ENCODE measurements at regions not wholly inside any gene's neighbourhood (a gene's known extent, or its start where the extent isn't known, plus 50 kb on each side); places are given as distances from the start of the nearest gene placed in this dataset.

- no peak overlapping the region for H3K9ac ChIP-seq (ENCODE audit: low read length in 2 of 2)
- no peaks in the 10 kb centered on the region for H3K27me3 ChIP-seq (ENCODE audit: control insufficient read depth in 1 of 2, insufficient read depth in 2 of 2, low read length in 2 of 2)
- H3K4me3 ChIP-seq (ENCODE audit: low read length in 2 of 2) = no peak overlapping the region
- no peaks in the 10 kb centered on the region for H3K36me3 ChIP-seq (ENCODE audit: control insufficient read depth in 2 of 2, insufficient read depth in 2 of 2, low read length in 2 of 2)
- H3K27ac ChIP-seq (ENCODE audit: low read length) = no peak overlapping the region
- no peaks in the 10 kb centered on the region for H3K9me3 ChIP-seq (ENCODE audit: control insufficient read depth in 2 of 2, low read length in 2 of 2)
- H3K4me1 ChIP-seq (ENCODE audit: control insufficient read depth, insufficient read depth, low read length) = no peaks in the 10 kb centered on the region
Measured at GRCh38 chr11:110878513-110878912, 166.3 kb upstream of the ARHGAP20 start.

GRCh38 chr11:110874437-110875030, 162.3 kb upstream of the ARHGAP20 start:
- Histone ChIP-seq H3K9me3 (ENCODE audit: control insufficient read depth in 2 of 2, low read length in 2 of 2) (no peaks in the 10 kb centered on the region), H3K9ac (ENCODE audit: low read length in 2 of 2) (no peak overlapping the region), H3K4me1 (ENCODE audit: control insufficient read depth, insufficient read depth, low read length) (no peaks in the 10 kb centered on the region), H3K27ac (ENCODE audit: low read length) (no peak overlapping the region), H3K4me3 (ENCODE audit: low read length in 2 of 2) (no peak overlapping the region), H3K36me3 (ENCODE audit: control insufficient read depth in 2 of 2, insufficient read depth in 2 of 2, low read length in 2 of 2) (no peaks in the 10 kb centered on the region), H3K27me3 (ENCODE audit: control insufficient read depth in 1 of 2, insufficient read depth in 2 of 2, low read length in 2 of 2) (no peaks in the 10 kb centered on the region)

DNA sequence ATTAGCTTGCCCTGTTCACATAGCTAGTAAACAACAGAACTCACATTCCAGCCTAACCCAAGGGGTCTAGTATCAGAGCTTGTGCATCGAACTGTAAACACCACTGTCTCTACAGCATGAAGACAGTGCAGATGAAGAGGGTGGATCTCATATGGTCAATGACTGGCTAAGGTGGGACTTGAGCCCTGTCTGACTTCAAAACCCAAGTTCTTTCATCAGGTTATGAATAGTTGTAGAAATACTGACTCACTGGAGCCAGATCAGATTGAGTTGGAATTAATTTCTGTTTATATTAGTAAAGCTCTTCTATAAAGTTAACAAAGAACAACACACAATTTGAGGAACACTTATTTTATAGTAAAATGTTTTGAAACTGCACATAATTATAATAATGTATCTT, 161.7 kb upstream of the ARHGAP20 start:
- Histone ChIP-seq H3K9ac (ENCODE audit: low read length in 2 of 2) (no peak overlapping the region), H3K27me3 (ENCODE audit: control insufficient read depth in 1 of 2, insufficient read depth in 2 of 2, low read length in 2 of 2) (no peaks in the 10 kb centered on the region), H3K4me1 (ENCODE audit: control insufficient read depth, insufficient read depth, low read length) (no peaks in the 10 kb centered on the region), H3K4me3 (ENCODE audit: low read length in 2 of 2) (no peak overlapping the region), H3K27ac (ENCODE audit: low read length) (no peak overlapping the region), H3K9me3 (ENCODE audit: control insufficient read depth in 2 of 2, low read length in 2 of 2) (no peaks in the 10 kb centered on the region), H3K36me3 (ENCODE audit: control insufficient read depth in 2 of 2, insufficient read depth in 2 of 2, low read length in 2 of 2) (no peaks in the 10 kb centered on the region)

DNA sequence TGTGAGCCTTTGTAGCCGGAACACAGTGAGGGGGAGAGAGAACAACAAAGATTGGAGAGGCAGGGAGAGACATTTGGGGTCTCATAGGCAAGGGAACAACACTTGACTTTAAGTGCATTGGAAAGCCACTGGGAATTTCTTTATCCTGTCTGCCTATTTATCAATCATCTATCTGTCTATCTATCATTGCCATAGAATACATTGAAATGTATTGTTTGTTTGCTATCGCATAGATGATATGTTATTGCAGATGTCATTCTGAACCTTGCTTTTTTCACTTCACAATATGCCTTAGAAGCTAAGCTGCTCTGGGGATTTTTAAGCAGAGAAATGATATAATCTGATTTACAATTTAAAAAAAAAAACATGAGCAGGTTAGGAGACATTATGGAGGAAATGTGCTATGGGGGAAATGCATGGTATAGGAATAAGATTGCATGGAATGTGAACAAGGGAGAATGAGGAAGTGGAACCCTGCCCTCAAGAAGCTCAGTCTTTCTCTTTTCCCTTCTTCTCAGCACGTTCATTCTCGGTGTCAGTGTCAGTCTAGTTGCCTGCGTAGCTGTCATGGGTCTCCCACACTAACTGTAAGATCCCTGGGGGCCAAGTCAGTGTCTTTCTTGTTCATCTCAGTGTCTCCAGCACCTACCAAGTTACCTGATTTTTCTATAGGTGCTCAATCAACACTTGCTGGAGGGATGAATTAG, 158.7 kb upstream of the ARHGAP20 start:
- H3K4me3 ChIP-seq (ENCODE audit: low read length in 2 of 2) = no peak overlapping the region
- no peaks in the 10 kb centered on the region for H3K9me3 ChIP-seq (ENCODE audit: control insufficient read depth in 2 of 2, low read length in 2 of 2)
- no peaks in the 10 kb centered on the region for H3K27me3 ChIP-seq (ENCODE audit: control insufficient read depth in 1 of 2, insufficient read depth in 2 of 2, low read length in 2 of 2)
- no peak overlapping the region for H3K27ac ChIP-seq (ENCODE audit: low read length)
- no peak overlapping the region for H3K9ac ChIP-seq (ENCODE audit: low read length in 2 of 2)
- H3K36me3 ChIP-seq (ENCODE audit: control insufficient read depth in 2 of 2, insufficient read depth in 2 of 2, low read length in 2 of 2) = no peaks in the 10 kb centered on the region
- no peaks in the 10 kb centered on the region for H3K4me1 ChIP-seq (ENCODE audit: control insufficient read depth, insufficient read depth, low read length)

DNA sequence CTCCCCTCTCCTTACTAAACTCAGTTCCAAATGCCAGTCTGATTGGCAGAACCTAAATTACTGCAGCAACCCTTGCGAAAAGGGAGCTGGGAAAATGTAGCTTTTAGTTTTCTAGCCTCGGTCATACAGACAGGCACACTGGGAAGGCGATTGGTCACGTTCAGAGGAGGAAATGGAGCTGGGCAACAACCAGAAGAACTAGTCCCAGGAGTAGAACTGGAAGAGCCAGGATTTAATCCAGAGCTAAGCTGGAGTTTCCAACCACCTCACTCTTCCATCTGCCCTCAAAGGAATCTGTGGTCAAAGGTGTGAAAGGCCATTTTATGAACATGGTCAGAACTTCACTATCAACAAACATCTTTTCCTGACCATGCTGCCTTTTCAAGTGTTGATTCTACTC, 155.7 kb upstream of the ARHGAP20 start:
- no peaks in the 10 kb centered on the region for H3K27me3 ChIP-seq (ENCODE audit: control insufficient read depth in 1 of 2, insufficient read depth in 2 of 2, low read length in 2 of 2)
- H3K27ac ChIP-seq (ENCODE audit: low read length) = no peak overlapping the region
- H3K9ac ChIP-seq (ENCODE audit: low read length in 2 of 2) = no peak overlapping the region
- no peaks in the 10 kb centered on the region for H3K9me3 ChIP-seq (ENCODE audit: control insufficient read depth in 2 of 2, low read length in 2 of 2)
- H3K4me1 ChIP-seq (ENCODE audit: control insufficient read depth, insufficient read depth, low read length) = no peaks in the 10 kb centered on the region
- no peak overlapping the region for H3K4me3 ChIP-seq (ENCODE audit: low read length in 2 of 2)
- no peaks in the 10 kb centered on the region for H3K36me3 ChIP-seq (ENCODE audit: control insufficient read depth in 2 of 2, insufficient read depth in 2 of 2, low read length in 2 of 2)

GRCh38 chr11:110866081-110866480, 153.8 kb upstream of the ARHGAP20 start:
- no peaks in the 10 kb centered on the region for H3K27me3 ChIP-seq (ENCODE audit: control insufficient read depth in 1 of 2, insufficient read depth in 2 of 2, low read length in 2 of 2)
- no peak overlapping the region for H3K27ac ChIP-seq (ENCODE audit: low read length)
- H3K36me3 ChIP-seq (ENCODE audit: control insufficient read depth in 2 of 2, insufficient read depth in 2 of 2, low read length in 2 of 2) = no peaks in the 10 kb centered on the region
- no peaks in the 10 kb centered on the region for H3K4me1 ChIP-seq (ENCODE audit: control insufficient read depth, insufficient read depth, low read length)
- no peak overlapping the region for H3K4me3 ChIP-seq (ENCODE audit: low read length in 2 of 2)
- no peak overlapping the region for H3K9ac ChIP-seq (ENCODE audit: low read length in 2 of 2)
- H3K9me3 ChIP-seq (ENCODE audit: control insufficient read depth in 2 of 2, low read length in 2 of 2) = no peaks in the 10 kb centered on the region

- Histone ChIP-seq H3K4me1 (ENCODE audit: control insufficient read depth, insufficient read depth, low read length) (no peaks in the 10 kb centered on the region), H3K4me3 (ENCODE audit: low read length in 2 of 2) (no peak overlapping the region), H3K36me3 (ENCODE audit: control insufficient read depth in 2 of 2, insufficient read depth in 2 of 2, low read length in 2 of 2) (no peaks in the 10 kb centered on the region), H3K27me3 (ENCODE audit: control insufficient read depth in 1 of 2, insufficient read depth in 2 of 2, low read length in 2 of 2) (no peaks in the 10 kb centered on the region), H3K9me3 (ENCODE audit: control insufficient read depth in 2 of 2, low read length in 2 of 2) (no peaks in the 10 kb centered on the region), H3K9ac (ENCODE audit: low read length in 2 of 2) (no peak overlapping the region), H3K27ac (ENCODE audit: low read length) (no peak overlapping the region)
Measured at GRCh38 chr11:110862407-110862806, 150.2 kb upstream of the ARHGAP20 start.

GRCh38 chr11:110860461-110860860, 148.2 kb upstream of the ARHGAP20 start:
- no peaks in the 10 kb centered on the region for H3K4me1 ChIP-seq (ENCODE audit: control insufficient read depth, insufficient read depth, low read length)
- no peak overlapping the region for H3K27ac ChIP-seq (ENCODE audit: low read length)
- no peaks in the 10 kb centered on the region for H3K36me3 ChIP-seq (ENCODE audit: control insufficient read depth in 2 of 2, insufficient read depth in 2 of 2, low read length in 2 of 2)
- no peak overlapping the region for H3K4me3 ChIP-seq (ENCODE audit: low read length in 2 of 2)
- no peaks in the 10 kb centered on the region for H3K27me3 ChIP-seq (ENCODE audit: control insufficient read depth in 1 of 2, insufficient read depth in 2 of 2, low read length in 2 of 2)
- no peak overlapping the region for H3K9ac ChIP-seq (ENCODE audit: low read length in 2 of 2)
- peaks cover 0 to 2% of the 10 kb centered on the region in 2 donors for H3K9me3 ChIP-seq (ENCODE audit: control insufficient read depth in 2 of 2, low read length in 2 of 2)

GRCh38 chr11:110859998-110860397, 147.8 kb upstream of the ARHGAP20 start:
- Histone ChIP-seq H3K9ac (ENCODE audit: low read length in 2 of 2) (no peak overlapping the region), H3K9me3 (ENCODE audit: control insufficient read depth in 2 of 2, low read length in 2 of 2) (peaks cover 0 to 2% of the 10 kb centered on the region in 2 donors), H3K27ac (ENCODE audit: low read length) (no peak overlapping the region), H3K27me3 (ENCODE audit: control insufficient read depth in 1 of 2, insufficient read depth in 2 of 2, low read length in 2 of 2) (no peaks in the 10 kb centered on the region), H3K4me1 (ENCODE audit: control insufficient read depth, insufficient read depth, low read length) (no peaks in the 10 kb centered on the region), H3K4me3 (ENCODE audit: low read length in 2 of 2) (no peak overlapping the region), H3K36me3 (ENCODE audit: control insufficient read depth in 2 of 2, insufficient read depth in 2 of 2, low read length in 2 of 2) (no peaks in the 10 kb centered on the region)

- Histone ChIP-seq H3K9ac (ENCODE audit: low read length in 2 of 2) (no peak overlapping the region), H3K36me3 (ENCODE audit: control insufficient read depth in 2 of 2, insufficient read depth in 2 of 2, low read length in 2 of 2) (no peaks in the 10 kb centered on the region), H3K27me3 (ENCODE audit: control insufficient read depth in 1 of 2, insufficient read depth in 2 of 2, low read length in 2 of 2) (no peaks in the 10 kb centered on the region), H3K9me3 (ENCODE audit: control insufficient read depth in 2 of 2, low read length in 2 of 2) (peaks cover 0 to 2% of the 10 kb centered on the region in 2 donors), H3K4me3 (ENCODE audit: low read length in 2 of 2) (no peak overlapping the region), H3K27ac (ENCODE audit: low read length) (no peak overlapping the region), H3K4me1 (ENCODE audit: control insufficient read depth, insufficient read depth, low read length) (no peaks in the 10 kb centered on the region)
Measured at GRCh38 chr11:110859240-110859840, 147.1 kb upstream of the ARHGAP20 start.

DNA sequence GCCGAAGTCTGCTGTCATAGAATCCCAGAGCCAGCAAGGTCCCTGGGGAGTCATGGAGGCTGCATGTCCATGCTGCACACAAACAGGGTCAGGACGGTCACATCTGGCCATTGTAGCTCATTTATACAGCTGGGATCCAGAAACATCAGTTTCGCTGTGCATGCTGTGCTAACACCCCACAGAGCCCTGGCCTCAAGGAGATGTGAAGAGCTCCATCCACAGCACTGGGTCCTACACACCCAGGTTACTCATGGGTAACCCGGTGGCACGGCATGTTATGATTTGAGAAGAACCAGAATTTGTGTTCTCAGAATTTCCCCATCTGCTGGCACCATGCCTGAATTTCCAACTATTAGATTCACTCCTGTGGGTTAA, 146.3 kb upstream of the ARHGAP20 start:
- no peak overlapping the region for H3K9ac ChIP-seq (ENCODE audit: low read length in 2 of 2)
- no peaks in the 10 kb centered on the region for H3K4me1 ChIP-seq (ENCODE audit: control insufficient read depth, insufficient read depth, low read length)
- H3K27ac ChIP-seq (ENCODE audit: low read length) = no peak overlapping the region
- no peak overlapping the region for H3K4me3 ChIP-seq (ENCODE audit: low read length in 2 of 2)
- H3K27me3 ChIP-seq (ENCODE audit: control insufficient read depth in 1 of 2, insufficient read depth in 2 of 2, low read length in 2 of 2) = no peaks in the 10 kb centered on the region
- peaks cover 0 to 2% of the 10 kb centered on the region in 2 donors for H3K9me3 ChIP-seq (ENCODE audit: control insufficient read depth in 2 of 2, low read length in 2 of 2)
- no peaks in the 10 kb centered on the region for H3K36me3 ChIP-seq (ENCODE audit: control insufficient read depth in 2 of 2, insufficient read depth in 2 of 2, low read length in 2 of 2)

Measured in stomach smooth muscle (tissue), 2 donors.